ENCODE measurements at regions not wholly inside any gene's neighbourhood (a gene's known extent, or its start where the extent isn't known, plus 50 kb on each side); places are given as distances from the start of the nearest gene placed in this dataset.
"Not testable (repeated sequence)": the region's sequence is repeated elsewhere in the genome, so short reads cannot be mapped to it uniquely, and the experiment has no call there.

DNA sequence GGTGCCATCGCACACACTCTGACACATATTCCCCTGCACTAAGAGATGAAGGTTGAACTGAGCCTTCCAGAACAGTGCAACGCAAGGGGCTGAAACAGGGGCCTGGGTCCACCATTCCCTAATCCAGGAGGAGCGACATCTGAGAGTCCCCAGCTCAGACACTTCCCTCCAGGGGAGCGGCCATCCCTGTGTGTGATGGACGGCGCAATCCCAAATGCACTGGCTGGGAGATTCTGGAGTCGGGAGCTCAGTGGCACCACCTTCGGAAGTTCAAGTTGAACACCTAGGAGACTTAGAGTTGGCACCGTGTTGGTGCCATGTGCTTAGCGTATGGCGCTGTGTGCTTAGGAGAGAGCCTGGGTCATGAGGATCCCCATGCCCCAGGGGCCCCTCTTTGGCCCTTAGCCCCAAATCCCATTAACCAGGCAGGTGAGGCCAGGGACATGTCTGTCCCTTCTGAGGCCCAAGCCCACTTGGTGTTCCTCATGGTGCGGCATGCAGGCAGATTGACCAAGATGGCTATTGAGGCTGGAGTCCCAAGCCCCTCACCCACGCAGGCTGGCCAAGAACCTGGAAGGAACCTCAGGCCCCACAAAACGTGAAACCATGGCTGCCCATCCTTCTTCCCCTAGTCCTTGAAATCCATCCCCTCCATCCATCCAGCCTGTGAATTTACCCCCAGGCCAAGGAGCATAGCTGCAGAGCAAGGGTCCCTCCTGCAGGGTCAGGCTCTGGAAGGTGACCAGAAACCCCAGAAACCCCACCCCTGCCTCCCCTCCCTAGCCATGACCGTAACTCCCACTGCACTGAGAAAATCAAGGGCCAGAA lies 114.1 kb upstream of the OTOS start:
- no peak for DNase-seq (ENCODE audit: low read depth in 2 of 2)

DNA sequence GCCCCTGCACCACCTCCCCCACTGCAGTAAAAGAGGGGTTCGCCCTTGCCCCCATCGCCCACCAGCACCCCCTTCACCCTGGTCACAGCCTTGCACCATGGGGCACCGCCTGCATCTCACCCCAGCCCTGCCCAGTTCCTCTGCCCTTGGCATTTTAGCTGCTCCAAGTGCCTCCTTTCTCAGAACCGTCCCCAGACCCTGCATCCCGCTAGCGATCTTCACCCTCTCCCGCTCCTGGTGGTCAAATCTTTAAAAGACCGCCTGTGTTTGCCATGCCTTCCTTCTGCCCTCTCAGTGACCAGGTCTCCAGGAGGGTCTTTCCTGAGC lies 114.7 kb upstream of the OTOS start:
- DNase-seq (ENCODE audit: low read depth in 2 of 2): no peak

DNA sequence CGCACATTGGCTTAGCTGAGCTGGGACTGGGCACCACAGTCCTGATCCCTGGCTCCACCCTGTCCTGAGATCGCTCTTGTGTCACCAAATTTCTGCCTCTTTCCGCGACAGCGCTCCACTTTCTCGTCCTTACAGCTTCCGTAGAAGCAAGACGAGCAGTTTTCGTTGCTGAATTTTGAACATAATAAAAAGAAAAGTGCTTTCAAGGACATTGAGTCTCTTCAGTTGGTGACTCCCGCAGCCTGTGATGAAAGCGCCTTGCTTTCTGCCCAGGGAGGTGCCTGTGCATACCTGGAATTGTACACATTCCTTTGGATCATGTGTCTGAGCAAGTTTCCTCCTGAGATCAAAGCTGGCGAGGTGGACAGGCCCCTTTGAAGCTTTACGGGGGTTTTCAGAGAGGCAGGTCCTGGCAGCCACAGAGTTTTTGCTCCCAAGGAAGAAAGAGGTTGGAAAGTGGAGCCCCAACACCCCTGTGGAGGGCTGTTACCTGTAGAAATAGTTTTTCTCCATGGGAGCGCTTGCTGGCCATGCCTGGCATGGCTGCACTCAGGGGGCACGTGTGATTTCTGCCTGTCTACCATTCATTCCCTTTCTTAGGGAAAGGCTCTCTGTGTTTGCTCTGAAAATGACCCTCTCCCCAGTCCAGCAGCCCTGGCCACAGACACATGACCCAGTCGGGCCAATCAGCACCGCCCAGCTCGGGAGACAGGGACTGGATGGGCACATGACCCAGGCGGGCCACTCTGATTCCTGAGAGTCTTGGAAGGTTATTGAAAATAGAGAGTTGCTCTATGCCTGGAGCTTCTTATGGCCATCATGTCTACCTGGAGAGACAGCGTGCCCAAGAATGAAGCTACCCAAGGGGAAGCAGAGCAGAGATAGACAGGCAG lies 115.6 kb upstream of the OTOS start:
- DNase-seq (ENCODE audit: low read depth in 2 of 2): no peak

DNA sequence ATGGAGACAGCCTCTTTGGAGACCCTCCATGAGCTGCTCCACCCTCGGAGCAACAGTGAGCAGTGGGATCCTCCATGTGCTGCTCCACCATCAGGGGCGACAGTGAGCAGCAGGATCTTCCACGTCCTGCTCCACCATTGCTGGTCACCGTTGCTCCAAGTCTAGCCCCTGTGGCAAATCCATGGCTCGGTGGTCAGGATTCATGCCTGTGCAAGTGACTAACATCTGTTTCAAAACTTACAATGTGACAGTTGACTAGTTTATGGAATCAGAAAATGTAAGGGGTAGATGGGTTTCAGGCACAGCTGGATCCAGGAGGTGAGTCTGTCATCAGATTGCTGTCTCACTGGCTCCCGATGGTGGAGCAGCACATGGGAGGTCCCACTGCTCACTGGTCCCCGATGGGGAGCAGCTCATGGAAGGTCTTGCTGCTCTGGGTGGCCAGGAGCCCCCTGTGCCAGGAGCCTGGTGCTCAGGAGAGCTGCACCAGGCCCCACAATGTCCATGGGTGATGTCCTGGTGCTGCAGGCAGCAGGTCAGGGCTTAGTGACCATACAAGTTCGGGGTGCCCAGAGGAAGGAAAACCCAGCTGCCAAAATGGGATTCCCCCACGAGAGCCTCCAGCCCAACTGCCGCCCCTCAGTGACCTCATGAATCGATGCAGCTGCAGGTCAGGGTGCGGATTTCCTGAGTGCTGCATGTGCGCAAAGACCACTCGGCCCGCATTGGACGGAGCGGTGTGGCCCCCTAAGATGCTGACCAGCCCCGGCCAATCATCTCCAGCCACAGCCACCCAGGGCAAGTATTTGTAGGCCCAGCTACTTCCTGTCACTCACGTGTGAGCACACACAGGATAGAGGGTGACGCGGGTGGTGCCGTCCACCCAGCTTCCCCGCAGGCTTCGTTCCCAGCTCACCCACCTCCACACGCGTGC lies 116.5 kb upstream of the OTOS start:
- no peak for DNase-seq (ENCODE audit: low read depth in 2 of 2)

DNA sequence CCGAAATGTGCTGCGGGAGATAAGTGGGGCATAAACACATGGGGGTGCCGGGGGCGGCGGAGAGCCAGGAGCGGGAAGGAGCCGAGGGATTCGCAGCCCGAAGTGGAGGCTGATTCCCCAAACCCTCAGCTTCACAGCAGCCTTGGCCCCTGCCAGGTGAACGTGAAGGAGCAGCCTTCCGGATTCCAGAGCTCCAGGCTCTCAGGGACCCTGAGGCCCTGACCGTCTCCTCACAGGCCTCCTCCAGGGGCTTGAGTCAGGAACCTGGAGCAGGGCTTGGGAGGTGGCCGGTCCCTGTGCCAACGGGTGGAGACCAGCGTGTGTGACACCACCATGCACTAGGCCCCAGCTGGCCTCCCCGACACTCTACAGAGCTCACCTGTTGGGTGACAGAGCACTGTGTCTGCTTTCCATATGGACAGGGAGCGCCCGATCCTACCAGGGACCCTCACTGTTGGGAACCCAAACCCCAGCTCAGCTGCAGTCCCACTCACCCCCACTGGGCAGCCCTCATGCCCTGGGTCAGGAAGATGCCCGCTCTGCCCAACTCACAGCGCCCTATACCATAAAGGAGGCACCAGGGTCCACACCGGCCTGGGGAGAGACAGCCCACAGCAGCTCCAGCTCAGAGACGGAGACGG lies 117.6 kb upstream of the OTOS start:
- DNase-seq (ENCODE audit: low read depth in 2 of 2): no peak

DNA sequence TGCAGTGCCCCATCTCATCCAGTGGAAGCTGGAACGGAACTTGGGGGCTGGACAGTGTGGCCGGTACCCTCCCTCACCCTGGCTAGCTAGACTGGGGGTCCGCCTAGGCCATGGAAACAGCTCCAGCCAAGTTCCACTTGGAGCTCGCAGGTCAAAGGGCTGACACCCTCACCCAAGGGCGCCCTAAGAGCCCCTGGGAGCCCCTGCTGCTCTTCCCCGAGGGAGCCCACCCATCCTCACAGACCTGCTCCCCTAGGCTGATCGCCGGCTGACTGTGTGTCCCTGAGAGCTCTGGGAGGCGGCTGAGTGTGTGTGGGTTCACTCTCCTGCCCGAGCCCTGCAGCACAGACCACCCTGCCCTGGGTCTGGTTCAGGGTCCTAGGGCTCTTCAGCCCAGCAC lies 118.2 kb upstream of the OTOS start:
- DNase-seq (ENCODE audit: low read depth in 2 of 2): no peak

DNA sequence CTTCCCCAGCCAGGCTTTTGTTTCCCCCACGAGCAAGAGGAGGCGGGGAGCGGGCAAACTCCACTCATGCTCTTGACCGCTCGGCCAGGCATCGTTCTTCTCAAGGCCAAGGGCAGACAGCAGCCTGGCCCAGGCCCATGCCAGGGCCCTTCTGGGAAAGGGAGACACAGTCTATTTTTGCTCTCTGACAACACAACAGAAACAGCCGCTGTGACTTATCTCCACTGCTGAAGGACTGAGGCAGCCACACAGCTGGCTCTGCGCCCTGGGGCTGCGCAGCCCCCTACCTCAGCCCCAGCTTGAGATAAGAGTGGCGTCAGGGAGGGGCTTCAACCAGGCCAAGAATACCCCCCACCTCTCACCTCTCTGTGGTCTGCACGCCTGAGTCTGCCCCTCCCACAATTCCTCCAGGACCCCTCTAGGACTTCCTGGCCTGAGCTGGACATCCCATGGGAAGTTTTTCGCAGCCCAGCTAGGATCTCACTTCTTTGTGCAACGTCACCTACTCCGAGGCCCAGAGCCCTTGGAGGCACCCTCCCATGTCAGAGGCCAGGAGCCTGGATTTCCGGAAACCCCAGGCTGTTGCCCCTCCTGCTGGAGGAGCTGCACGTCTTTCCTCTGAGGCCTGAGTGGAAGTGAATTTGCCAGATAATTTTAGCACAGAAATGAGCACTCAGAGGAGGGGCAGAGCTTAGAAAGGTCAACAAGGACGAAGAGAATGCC lies 118.9 kb upstream of the OTOS start:
- DNase-seq (ENCODE audit: low read depth in 2 of 2): no peak

DNA sequence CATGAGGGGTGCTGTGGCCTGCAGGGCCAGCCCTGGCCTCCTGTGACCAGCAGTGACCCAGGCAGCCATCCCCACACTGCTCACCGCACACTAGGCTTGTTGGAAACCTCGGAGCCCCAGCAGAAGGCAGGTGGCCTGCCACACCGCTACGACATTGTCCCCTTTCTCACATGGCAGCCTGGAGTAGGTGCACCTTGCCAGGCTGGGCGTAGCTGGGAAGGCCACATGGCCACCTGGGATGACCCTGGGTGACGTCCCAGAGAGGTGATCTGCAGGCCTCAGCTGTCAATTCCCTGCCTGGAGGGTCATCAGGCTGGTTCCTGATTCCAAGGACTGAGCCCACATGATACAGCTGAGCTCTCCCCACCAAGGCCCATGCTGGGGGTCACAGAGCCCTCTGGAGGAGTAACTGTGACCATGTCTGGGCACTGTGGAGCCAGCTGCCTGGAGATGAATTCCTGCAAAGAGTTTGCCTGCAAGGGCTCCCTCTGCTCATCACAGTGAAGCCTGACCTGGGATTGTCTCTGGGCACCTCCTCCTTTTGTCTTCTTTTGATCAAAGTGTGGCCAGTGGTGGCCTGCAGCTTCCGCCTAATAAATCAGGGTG lies 119.6 kb upstream of the OTOS start:
- DNase-seq (ENCODE audit: low read depth in 2 of 2): no peak

DNA sequence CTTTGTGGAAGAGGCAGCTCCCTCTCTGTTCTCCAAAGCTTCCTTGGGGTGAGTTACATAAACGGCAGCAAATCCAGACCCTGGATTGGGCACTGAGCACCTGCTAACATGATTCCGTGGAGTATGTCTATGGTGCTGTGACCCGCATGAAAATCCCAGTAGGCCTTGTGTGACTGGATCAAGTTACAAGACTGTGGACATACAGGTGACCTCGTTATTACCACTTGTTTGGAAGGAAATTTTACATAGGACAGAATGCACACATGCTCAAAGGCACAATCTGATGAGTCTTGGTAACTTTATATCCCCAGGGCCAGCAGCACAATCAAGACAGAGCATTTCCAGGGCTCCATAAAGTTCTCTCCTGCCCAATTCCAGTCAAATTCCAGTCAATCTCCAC lies 120.2 kb upstream of the OTOS start:
- DNase-seq (ENCODE audit: low read depth in 2 of 2): no peak

DNA sequence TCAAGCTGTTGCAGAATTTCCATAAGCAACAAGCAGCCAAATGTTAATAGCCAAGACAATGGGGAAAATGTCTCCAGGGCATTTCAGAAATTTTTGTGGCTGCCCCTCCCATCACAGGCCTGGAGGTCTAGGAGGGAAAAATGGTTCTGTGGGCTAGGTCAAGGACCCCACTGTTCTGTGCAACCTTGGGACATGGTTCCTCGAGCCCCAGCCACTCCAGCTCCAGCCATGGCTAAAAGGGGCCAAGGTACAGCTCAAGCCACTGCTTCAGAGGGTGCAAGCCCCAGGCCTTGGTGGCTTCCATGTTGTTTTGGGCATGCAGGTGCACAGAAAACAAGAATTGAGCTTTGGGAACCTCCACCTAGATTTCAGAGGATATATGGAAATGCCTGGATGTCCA lies 122.1 kb upstream of the OTOS start:
- DNase-seq (ENCODE audit: low read depth in 2 of 2): not testable (repeated sequence)

DNA sequence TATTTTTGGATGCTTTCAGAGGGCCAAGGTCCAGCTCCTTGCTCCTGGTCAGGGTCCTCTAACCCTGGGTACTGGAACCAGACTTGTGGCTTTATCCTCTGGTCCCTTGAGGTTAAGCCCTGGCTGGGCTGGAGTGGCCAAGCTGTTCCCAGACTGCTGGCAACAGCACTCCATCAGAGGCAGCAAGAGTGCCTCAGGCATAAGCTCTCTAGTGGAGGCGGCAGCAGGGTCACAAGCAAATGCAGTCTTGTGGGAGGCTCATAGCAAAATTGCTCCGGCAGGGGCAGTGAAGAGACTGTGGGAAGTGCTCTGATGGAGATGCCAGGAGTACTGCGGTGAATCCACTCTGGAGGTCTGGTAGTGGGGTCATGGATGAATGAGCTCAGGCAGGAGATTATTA lies 128.9 kb upstream of the OTOS start:
- no peak for DNase-seq (ENCODE audit: low read depth in 2 of 2)

DNA sequence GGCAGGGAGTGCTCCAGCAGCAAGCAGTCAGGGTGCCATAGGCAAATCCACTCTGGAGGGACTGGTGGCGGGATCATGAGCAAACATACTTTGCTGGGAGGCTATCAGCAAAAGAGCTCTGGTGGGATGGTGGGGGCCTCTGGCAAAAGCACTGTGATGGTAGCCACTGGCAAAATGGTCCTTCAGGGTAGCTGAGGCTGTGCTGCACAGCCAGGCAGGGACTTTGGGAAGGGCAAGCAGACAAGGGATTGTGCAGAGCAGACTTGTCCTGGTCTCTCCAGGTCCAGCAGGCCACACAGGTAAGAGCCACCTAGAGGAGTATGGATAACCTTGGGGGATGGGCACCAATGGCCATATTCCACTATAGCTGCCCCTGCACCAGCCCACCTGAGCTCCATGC lies 129.4 kb upstream of the OTOS start:
- no peak for DNase-seq (ENCODE audit: low read depth in 2 of 2)

DNA sequence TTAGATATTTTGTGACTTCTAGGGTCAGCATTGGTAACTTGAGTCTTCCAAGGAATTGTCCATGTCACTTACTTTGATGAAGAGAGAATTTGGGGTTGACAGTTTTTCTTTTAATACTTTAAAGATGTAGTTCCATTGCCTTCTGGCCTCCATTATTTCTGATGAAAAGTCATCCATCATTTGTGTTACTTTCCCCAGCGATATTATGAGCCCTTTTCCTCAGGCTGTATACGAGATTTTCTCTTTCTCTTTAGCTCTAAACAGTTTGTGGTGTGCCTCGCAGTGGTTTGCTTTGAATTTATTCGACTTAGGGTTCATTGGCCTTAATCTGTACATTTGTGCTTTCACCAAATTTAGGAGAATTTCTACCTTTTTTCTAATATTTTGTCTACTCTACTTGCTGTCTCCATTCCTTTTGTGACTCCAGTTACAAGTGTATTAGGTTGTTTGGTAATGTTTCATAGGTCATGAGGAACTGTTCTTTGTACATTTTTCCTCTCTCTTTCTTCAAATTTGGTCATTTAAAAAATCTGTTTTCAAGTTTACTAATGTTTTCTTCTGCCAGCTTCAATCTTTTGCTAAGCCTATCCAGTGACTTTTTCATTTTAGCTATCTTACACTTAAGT lies 131.4 kb upstream of the OTOS start:
- DNase-seq (ENCODE audit: low read depth in 2 of 2): no peak

DNA sequence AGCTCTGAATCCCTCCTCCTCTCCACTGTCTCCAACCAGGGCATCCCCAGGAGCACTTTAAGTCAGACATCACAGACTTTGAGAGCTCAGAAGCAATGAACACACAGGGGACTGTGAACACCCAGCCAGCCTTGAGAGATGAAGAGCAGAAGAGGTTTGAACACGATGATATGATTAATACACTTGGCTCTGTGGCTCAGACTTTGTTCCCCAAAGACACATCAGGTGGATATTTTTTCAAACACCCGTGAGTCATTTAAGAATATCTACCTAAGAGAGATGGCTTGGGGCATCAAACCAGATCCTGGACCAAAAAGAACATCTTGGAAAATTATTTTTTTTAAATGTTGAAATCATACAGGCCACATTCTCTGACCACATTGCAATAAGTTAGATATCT lies 134.9 kb upstream of the OTOS start:
- DNase-seq (ENCODE audit: low read depth in 2 of 2): no peak

DNA sequence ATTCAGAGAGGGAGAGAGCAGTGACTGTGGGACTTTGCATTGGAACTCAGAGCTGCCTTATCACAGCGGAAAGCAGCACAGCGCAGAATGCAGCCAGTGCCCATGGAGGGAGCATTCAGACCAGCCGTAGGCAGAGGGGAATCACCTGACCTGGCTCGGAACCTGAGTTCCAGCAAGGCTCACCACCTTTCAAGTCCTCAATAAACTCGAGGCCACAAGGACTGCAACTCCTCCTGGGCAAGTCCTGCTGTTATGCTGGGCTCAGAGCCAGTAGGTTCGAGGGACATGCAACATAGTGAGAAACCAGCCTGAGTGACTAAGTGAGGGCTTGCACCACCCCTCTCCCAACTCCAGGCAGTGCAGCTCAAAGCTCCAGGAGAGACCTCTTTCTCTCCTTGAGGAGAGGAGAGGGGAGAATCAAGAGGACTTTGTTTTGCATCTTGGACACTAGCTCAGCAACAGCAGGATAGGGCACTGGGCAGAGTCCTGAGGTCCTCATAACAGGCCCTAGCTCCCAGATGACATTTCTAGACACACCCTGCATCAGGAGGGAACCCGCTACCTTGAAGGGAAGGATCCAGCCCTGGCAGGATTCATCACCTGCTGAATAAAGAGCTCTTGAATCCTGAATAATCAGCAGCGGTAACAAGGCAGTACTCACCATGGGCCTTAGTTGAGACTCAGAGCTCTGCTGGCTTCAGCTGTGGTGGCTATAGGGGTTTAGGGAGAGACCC lies 136.8 kb upstream of the OTOS start:
- DNase-seq (ENCODE audit: low read depth in 2 of 2): no peak

DNA sequence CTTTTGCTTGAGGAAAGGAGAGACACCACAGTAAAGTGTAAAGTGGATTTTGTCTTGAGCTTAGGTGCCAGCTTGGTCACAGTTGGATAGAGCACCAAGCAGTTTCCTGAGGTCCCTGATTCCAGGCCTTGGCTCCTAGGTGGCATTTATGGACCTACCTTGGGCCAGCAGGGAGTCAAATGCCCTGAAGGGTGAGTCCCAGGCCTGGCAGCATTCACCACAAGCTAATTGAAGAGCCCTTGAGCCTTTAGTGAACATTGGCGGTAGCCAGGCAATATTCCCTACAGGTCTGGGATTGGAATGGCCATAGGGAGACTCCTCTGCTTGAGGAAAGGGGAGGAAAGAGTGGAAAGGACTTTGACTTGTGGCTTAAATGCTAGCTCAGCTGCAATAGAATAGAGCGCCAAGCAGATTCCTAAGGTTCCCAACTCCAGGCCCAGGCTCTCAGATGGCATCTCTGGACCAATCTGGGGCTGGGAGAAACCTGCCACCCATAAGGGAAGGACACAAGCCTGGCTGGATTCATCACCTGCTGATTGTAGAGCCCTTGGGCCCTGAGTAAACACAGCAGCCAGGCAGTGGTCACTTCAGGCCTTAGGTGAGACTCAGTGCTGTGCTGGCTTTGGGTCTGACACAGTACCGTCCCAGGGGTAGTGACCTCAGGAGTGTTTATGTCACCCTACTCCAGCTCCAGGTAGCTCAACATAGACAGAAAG lies 137.5 kb upstream of the OTOS start:
- DNase-seq (ENCODE audit: low read depth in 2 of 2): no peak

DNA sequence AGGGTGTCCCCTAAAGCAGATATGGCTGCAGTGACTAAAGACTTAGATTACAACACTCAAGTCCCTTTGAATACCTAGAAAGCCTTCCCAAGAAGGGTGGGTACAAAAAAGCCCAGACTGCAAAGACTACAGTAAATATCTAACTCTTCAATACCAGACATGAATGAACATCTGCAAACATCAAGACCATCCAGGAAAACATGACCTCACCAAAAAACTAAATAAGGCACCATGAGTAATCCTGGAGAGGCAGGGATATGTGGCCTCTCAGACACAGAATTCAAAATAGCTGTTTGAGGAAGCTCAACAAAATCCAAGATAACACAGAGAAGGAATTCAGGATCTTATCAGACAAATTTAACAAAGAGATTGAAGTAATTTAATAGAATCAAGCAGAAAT lies 138.2 kb upstream of the OTOS start:
- no peak for DNase-seq (ENCODE audit: low read depth in 2 of 2)

DNA sequence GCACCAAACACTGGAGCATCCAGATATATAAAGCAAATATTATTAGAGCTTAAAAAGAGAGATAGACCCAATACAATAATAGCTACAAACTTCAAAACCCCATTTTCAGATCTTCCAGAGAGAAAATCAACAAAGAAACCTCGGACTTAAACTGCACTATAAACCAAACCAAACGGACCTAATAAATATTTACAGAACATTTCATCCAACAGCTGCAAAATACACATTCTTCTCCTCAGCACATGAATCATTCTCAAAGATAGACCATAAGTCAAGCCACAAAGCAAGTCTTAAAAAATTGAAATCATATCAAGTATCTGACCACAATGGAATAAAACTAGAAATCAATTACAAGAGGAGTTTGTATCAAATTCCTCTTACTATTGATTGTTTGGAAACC lies 140.2 kb upstream of the OTOS start:
- no peak for DNase-seq (ENCODE audit: low read depth in 2 of 2)
